ENCODE measurements at regions not wholly inside any gene's neighbourhood (a gene's known extent, or its start where the extent isn't known, plus 50 kb on each side); places are given as distances from the start of the nearest gene placed in this dataset.

DNA sequence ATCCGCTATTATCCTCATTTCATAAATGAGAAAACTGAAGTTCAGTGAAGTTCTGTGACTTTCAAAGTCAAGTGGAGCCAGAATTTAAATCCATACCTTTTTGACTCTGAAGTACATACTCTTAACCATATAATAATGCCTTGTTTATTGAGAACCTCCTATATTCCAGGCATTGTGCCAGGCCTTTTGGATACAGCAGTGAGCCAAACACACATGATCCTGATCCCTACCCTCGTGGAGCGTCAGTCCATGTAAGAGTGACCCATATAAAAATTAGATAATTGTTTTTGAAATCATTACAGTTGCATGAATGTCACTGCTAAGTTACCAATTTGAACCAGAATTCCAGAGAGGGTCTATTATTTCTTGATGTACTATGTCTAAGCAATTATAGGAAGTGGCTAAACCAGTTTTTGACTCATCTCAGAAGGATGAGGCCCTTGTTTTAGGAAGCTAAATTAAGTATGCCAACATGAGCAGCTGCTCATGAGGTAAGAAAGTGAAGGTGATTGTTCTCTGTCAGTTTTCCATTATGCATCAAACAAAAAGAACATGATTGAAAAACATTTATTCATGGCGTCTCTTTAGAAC, 289.5 kb downstream of the GLUD2 start:
- no peaks in the 10 kb centered on the region for H3K27me3 ChIP-seq (replicated peaks in 1 of 2; ENCODE audit: control insufficient read depth in 2 of 2, insufficient read depth in 2 of 2, low read length in 1 of 2)
- H3K9ac ChIP-seq (ENCODE audit: control insufficient read depth, insufficient read depth, low read length): no peak overlapping the region
- H3K4me2 ChIP-seq (ENCODE audit: control insufficient read depth, insufficient read depth): no peak overlapping the region
- no peak for TF ChIP-seq EGR1 (IDR thresholded peaks at IDR 0.05; ENCODE audit: borderline replicate concordance in 1 of 2, low read depth in 2 of 2, low read length in 2 of 2)
- no peak for TF ChIP-seq RELA (IDR thresholded peaks at IDR 0.05; ENCODE audit: borderline replicate concordance, partially characterized antibody)
- no peak for TF ChIP-seq JUND (IDR thresholded peaks at IDR 0.05; ENCODE audit: low read depth, low read length)
- TF ChIP-seq, protein P1, sequence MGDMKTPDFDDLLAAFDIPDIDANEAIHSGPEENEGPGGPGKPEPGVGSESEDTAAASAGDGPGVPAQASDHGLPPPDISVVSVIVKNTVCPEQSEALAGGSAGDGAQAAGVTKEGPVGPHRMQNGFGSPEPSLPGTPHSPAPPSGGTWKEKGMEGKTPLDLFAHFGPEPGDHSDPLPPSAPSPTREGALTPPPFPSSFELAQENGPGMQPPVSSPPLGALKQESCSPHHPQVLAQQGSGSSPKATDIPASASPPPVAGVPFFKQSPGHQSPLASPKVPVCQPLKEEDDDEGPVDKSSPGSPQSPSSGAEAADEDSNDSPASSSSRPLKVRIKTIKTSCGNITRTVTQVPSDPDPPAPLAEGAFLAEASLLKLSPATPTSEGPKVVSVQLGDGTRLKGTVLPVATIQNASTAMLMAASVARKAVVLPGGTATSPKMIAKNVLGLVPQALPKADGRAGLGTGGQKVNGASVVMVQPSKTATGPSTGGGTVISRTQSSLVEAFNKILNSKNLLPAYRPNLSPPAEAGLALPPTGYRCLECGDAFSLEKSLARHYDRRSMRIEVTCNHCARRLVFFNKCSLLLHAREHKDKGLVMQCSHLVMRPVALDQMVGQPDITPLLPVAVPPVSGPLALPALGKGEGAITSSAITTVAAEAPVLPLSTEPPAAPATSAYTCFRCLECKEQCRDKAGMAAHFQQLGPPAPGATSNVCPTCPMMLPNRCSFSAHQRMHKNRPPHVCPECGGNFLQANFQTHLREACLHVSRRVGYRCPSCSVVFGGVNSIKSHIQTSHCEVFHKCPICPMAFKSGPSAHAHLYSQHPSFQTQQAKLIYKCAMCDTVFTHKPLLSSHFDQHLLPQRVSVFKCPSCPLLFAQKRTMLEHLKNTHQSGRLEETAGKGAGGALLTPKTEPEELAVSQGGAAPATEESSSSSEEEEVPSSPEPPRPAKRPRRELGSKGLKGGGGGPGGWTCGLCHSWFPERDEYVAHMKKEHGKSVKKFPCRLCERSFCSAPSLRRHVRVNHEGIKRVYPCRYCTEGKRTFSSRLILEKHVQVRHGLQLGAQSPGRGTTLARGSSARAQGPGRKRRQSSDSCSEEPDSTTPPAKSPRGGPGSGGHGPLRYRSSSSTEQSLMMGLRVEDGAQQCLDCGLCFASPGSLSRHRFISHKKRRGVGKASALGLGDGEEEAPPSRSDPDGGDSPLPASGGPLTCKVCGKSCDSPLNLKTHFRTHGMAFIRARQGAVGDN (IDR thresholded peaks at IDR 0.05): no peak
- TF ChIP-seq STAT1 (conservative IDR thresholded peaks at IDR 0.05): no peak
- TF ChIP-seq IRF4 (IDR thresholded peaks at IDR 0.05; ENCODE audit: low read depth, low read length): no peak
- TF ChIP-seq MEF2B (IDR thresholded peaks at IDR 0.05; ENCODE audit: partially characterized antibody, poor library complexity, severe bottlenecking): no peak
- no peak for TF ChIP-seq EP300 (IDR thresholded peaks at IDR 0.05; ENCODE audit: borderline replicate concordance in 1 of 2, control insufficient read depth in 1 of 2, low read depth in 2 of 2, low read length in 2 of 2)
- no peak for TF ChIP-seq CHD1 (IDR thresholded peaks at IDR 0.05; ENCODE audit: low read depth, low read length)
- TF ChIP-seq, protein P2, sequence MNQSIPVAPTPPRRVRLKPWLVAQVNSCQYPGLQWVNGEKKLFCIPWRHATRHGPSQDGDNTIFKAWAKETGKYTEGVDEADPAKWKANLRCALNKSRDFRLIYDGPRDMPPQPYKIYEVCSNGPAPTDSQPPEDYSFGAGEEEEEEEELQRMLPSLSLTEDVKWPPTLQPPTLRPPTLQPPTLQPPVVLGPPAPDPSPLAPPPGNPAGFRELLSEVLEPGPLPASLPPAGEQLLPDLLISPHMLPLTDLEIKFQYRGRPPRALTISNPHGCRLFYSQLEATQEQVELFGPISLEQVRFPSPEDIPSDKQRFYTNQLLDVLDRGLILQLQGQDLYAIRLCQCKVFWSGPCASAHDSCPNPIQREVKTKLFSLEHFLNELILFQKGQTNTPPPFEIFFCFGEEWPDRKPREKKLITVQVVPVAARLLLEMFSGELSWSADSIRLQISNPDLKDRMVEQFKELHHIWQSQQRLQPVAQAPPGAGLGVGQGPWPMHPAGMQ (IDR thresholded peaks at IDR 0.05; ENCODE audit: borderline replicate concordance): no peak
- TF ChIP-seq TARDBP (IDR thresholded peaks at IDR 0.05; ENCODE audit: borderline replicate concordance): no peak
- TF ChIP-seq ZBED1 (IDR thresholded peaks at IDR 0.05; ENCODE audit: borderline replicate concordance): no peak
- no peaks in the 10 kb centered on the region for H4K20me1 ChIP-seq (ENCODE audit: control insufficient read depth, insufficient read depth)
- WGBS (ENCODE audit: insufficient coverage, insufficient replicate concordance, low lambda C conversion rate, missing lambda C conversion rate): 2% methylated on average over 4 of the region's 4 CpGs
- H3K4me1 ChIP-seq (ENCODE audit: control insufficient read depth, insufficient read depth, low read length): no peaks in the 10 kb centered on the region
- FAIRE-seq (no peak), ATAC-seq (no peak), DNase-seq (ENCODE audit: low read depth, low spot score) (no peak)
- H3K9me3 ChIP-seq (replicated peaks; ENCODE audit: control insufficient read depth, insufficient read depth, low read length): no peaks in the 10 kb centered on the region
- in situ Hi-C loops (cut with MboI) (no loop called here), intact Hi-C loops (cut with micrococcal nuclease; ENCODE audit: unreplicated experiment) (no loop called here)
- no peak overlapping the region for H3K4me3 ChIP-seq
- H3K27ac ChIP-seq (ENCODE audit: control insufficient read depth, insufficient read depth): no peak overlapping the region
- ChIA-PET POLR2A (no interaction called here), CTCF (interaction anchor here (0.9 to 2.4 kb wide), 2 partner anchors 13 to 15 kb away, joined by 3 to 10 read pairs; no protein-coding TSS in a partner anchor), RAD21 (ENCODE audit: unreplicated experiment) (no interaction called here), SMC1A (ENCODE audit: uncharacterized antibody, unreplicated experiment) (no interaction called here)
- no peaks in the 10 kb centered on the region for H3K36me3 ChIP-seq (ENCODE audit: control insufficient read depth in 2 of 2, insufficient read depth in 2 of 2, low read length in 1 of 2)
- no TSS peak for BruUV-seq (replicated peaks)
- H3K79me2 ChIP-seq (ENCODE audit: control insufficient read depth, insufficient read depth, low read length): no peaks in the 10 kb centered on the region
- no peak overlapping the region for H2AFZ ChIP-seq (ENCODE audit: control insufficient read depth, low read depth, low read length)

All from GM12878 (cell line).